ENCODE measurements at regions not wholly inside any gene's neighbourhood (a gene's known extent, or its start where the extent isn't known, plus 50 kb on each side); places are given as distances from the start of the nearest gene placed in this dataset.

DNA sequence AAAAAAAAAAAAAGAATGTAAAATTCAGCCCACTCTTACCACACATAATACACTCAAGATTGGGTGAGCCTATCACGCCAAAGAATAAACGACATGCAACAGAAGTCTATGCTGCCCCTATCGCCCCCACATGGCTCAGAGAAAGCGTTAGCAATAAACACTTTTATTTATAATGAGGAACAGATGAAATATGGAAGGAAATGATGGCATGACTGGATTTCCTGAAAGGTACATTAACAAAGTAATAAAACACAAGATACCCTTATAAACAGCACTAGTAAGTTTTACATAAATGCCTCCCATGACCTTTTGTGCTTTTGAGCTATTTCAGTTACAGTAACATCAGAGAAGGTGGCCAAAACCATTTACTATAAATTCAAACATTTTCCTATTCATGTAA lies 71.4 kb upstream of the SCAF8 start:
- no peaks in the 10 kb centered on the region for H3K27me3 ChIP-seq (ENCODE audit: insufficient read depth, low read length)
- Mint-ChIP-seq H3K9me3 (no peaks in the 10 kb centered on the region), H3K27me3 (ENCODE audit: low read depth) (no peaks in the 10 kb centered on the region), H3K27ac (no peak overlapping the region), H3K36me3 (ENCODE audit: insufficient read depth in 1 of 3, low read depth in 3 of 3) (no peaks in the 10 kb centered on the region), H3K4me3 (no peak overlapping the region), H3K4me1 (no peaks in the 10 kb centered on the region)
- H3K79me2 ChIP-seq (ENCODE audit: insufficient read depth, low read length) = no peaks in the 10 kb centered on the region
- no peak overlapping the region for H3T11ph ChIP-seq (ENCODE audit: low read length)
- no peaks in the 10 kb centered on the region for H3K79me1 ChIP-seq (ENCODE audit: insufficient read depth, low read depth, low read length, poor library complexity, severe bottlenecking)
- H4K5ac ChIP-seq (ENCODE audit: insufficient read length, low read depth, low read length) = no peak overlapping the region
- no peaks in the 10 kb centered on the region for H3K9me3 ChIP-seq (ENCODE audit: control insufficient read depth, low read depth, low read length)
- H3K23me2 ChIP-seq (ENCODE audit: insufficient read length, low read depth, low read length, poor library complexity, severe bottlenecking) = no peaks in the 10 kb centered on the region
- no peak overlapping the region for H3K27ac ChIP-seq (ENCODE audit: insufficient read length, low read depth, low read length)
- H2AFZ ChIP-seq (ENCODE audit: low read length) = no peak overlapping the region
- no peak overlapping the region for H2BK120ac ChIP-seq (ENCODE audit: low read depth, low read length, poor library complexity, severe bottlenecking)
- H3K4me1 ChIP-seq (ENCODE audit: insufficient read depth, low read length) = no peaks in the 10 kb centered on the region
- H3K23ac ChIP-seq (ENCODE audit: insufficient read length, low read depth, low read length) = no peak overlapping the region
- H3K4ac ChIP-seq (ENCODE audit: low read depth, low read length) = no peak overlapping the region
- H2BK12ac ChIP-seq (ENCODE audit: insufficient read length, low read depth, low read length) = no peak overlapping the region
- H2AK5ac ChIP-seq (ENCODE audit: insufficient read length, low read length) = no peak overlapping the region
- WGBS (ENCODE audit: extremely low coverage, insufficient read length, low lambda C conversion rate) = no CpG with 5 or more reads among the region's 4 CpGs
- TF ChIP-seq, protein P1, sequence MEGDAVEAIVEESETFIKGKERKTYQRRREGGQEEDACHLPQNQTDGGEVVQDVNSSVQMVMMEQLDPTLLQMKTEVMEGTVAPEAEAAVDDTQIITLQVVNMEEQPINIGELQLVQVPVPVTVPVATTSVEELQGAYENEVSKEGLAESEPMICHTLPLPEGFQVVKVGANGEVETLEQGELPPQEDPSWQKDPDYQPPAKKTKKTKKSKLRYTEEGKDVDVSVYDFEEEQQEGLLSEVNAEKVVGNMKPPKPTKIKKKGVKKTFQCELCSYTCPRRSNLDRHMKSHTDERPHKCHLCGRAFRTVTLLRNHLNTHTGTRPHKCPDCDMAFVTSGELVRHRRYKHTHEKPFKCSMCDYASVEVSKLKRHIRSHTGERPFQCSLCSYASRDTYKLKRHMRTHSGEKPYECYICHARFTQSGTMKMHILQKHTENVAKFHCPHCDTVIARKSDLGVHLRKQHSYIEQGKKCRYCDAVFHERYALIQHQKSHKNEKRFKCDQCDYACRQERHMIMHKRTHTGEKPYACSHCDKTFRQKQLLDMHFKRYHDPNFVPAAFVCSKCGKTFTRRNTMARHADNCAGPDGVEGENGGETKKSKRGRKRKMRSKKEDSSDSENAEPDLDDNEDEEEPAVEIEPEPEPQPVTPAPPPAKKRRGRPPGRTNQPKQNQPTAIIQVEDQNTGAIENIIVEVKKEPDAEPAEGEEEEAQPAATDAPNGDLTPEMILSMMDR (conservative IDR thresholded peaks at IDR 0.05) = 0 out of 3 replicates have a peak, but pooled peaks have one; percentile 17
- H3K56ac ChIP-seq (ENCODE audit: insufficient read length, low read depth, low read length) = no peak overlapping the region
- no peak overlapping the region for H3K14ac ChIP-seq (ENCODE audit: insufficient read depth, low read length)
- no peak for DNase-seq
- no peak overlapping the region for H4K8ac ChIP-seq (replicated peaks; ENCODE audit: insufficient read length, low read depth, low read length)
- no peak overlapping the region for H2BK15ac ChIP-seq (ENCODE audit: low read depth, low read length)
- no peak overlapping the region for H4K91ac ChIP-seq (ENCODE audit: insufficient read length, low read depth, low read length)
- no peak overlapping the region for H3K4me2 ChIP-seq (ENCODE audit: insufficient read depth, insufficient read length, low read length)
- no peak overlapping the region for H2BK5ac ChIP-seq (ENCODE audit: insufficient read length, low read length)
- H3K18ac ChIP-seq (ENCODE audit: insufficient read length, low read depth, low read length) = no peak overlapping the region
- H3K9ac ChIP-seq (ENCODE audit: extremely low read depth, insufficient read length, low read length) = no peak overlapping the region
- H2BK20ac ChIP-seq (ENCODE audit: low read depth, low read length, poor library complexity, severe bottlenecking) = no peak overlapping the region
- H4K20me1 ChIP-seq (ENCODE audit: control insufficient read depth, insufficient read depth, insufficient read length) = no peaks in the 10 kb centered on the region

Measured in H9 (cell line).